GDM1 (cell line): ENCODE measurements at regions not wholly inside any gene's neighbourhood (a gene's known extent, or its start where the extent isn't known, plus 50 kb on each side); places are given as distances from the start of the nearest gene placed in this dataset.

Experiments used
- DNase-seq: peaks from one replicate; lab custom pipeline; 2025; lab: John Stamatoyannopoulos, UW

- DNase-seq: no peak
These were observed 262.0 kb downstream of the HIVEP2 start for GRCh38 chr6:142682985-142683384.

GRCh38 chr6:142683714-142684141 is 261.2 kb downstream of the HIVEP2 start:
- no peak for DNase-seq

- no peak for DNase-seq
These were observed 260.6 kb downstream of the HIVEP2 start for GRCh38 chr6:142684371-142684770.

GRCh38 chr6:142685852-142686506 is 259.0 kb downstream of the HIVEP2 start:
- no peak for DNase-seq

GRCh38 chr6:142686507-142686887 is 258.5 kb downstream of the HIVEP2 start:
- DNase-seq: no peak

GRCh38 chr6:142692942-142693341 is 252.0 kb downstream of the HIVEP2 start:
- DNase-seq: no peak

GRCh38 chr6:142693441-142693840 is 251.5 kb downstream of the HIVEP2 start:
- DNase-seq: no peak

- DNase-seq: no peak
These were observed 250.9 kb downstream of the HIVEP2 start for GRCh38 chr6:142694054-142694453.

GRCh38 chr6:142695016-142695415 is 250.0 kb downstream of the HIVEP2 start:
- no peak for DNase-seq

GRCh38 chr6:142696123-142697000 is 248.6 kb downstream of the HIVEP2 start:
- no peak for DNase-seq

- DNase-seq: no peak
These were observed 248.0 kb downstream of the HIVEP2 start for GRCh38 chr6:142697001-142697335.

GRCh38 chr6:142697922-142698321 is 247.1 kb downstream of the HIVEP2 start:
- no peak for DNase-seq

- no peak for DNase-seq
These were observed 246.2 kb downstream of the HIVEP2 start for GRCh38 chr6:142698751-142699150.

- DNase-seq: no peak
These were observed 245.6 kb downstream of the HIVEP2 start for GRCh38 chr6:142699391-142699790.

- no peak for DNase-seq
These were observed 244.9 kb downstream of the HIVEP2 start for GRCh38 chr6:142700032-142700431.

GRCh38 chr6:142700671-142701312 is 244.2 kb downstream of the HIVEP2 start:
- no peak for DNase-seq
